GM19468 (cell line): ENCODE measurements at regions not wholly inside any gene's neighbourhood (a gene's known extent, or its start where the extent isn't known, plus 50 kb on each side); places are given as distances from the start of the nearest gene placed in this dataset.

Source experiments
- ATAC-seq: cut with Tn5 transposase; IDR thresholded peaks from one replicate; pipeline ENCODE4 v1.9.1; 2021; ENCODE audit warnings: mild to moderate bottlenecking, moderate library complexity, moderate number of reproducible peaks; ENCODE audit not compliant: unreplicated experiment; ENCODE audit errors: extremely low read depth

- ATAC-seq, result no peak
Observed at GRCh38 chr5:152844713-152845112, 439.6 kb upstream of the NMUR2 start.

- no peak for ATAC-seq
Observed at GRCh38 chr5:152853361-152853760, 448.3 kb upstream of the NMUR2 start.

GRCh38 chr5:152855441-152855840 is 450.4 kb upstream of the NMUR2 start:
- ATAC-seq, result no peak

GRCh38 chr5:152861231-152861630 is 456.2 kb upstream of the NMUR2 start:
- ATAC-seq, result no peak

- ATAC-seq, result no peak
Observed at GRCh38 chr5:152864447-152864846, 459.4 kb upstream of the NMUR2 start.

- no peak for ATAC-seq
Observed at GRCh38 chr5:152864991-152865390, 459.9 kb upstream of the NMUR2 start.

- no peak for ATAC-seq
Observed at GRCh38 chr5:152869971-152870370, 464.9 kb upstream of the NMUR2 start.

- no peak for ATAC-seq
Observed at GRCh38 chr5:152882621-152883020, 477.5 kb upstream of the NMUR2 start.

- ATAC-seq, result no peak
Observed at GRCh38 chr5:152883066-152883775, 478.1 kb upstream of the NMUR2 start.

- no peak for ATAC-seq
Observed at GRCh38 chr5:152884006-152884405, 478.9 kb upstream of the NMUR2 start.

- no peak for ATAC-seq
Observed at GRCh38 chr5:152900332-152900731, 495.3 kb upstream of the NMUR2 start.

- ATAC-seq, result no peak
Observed at GRCh38 chr5:152901754-152902153, 496.7 kb upstream of the NMUR2 start.

GRCh38 chr5:152905286-152905685 is 500.2 kb upstream of the NMUR2 start:
- ATAC-seq, result no peak

- no peak for ATAC-seq
Observed at GRCh38 chr5:152907488-152908245, 502.6 kb upstream of the NMUR2 start.

- no peak for ATAC-seq
Observed at GRCh38 chr5:152912924-152913323, 507.8 kb upstream of the NMUR2 start.

- ATAC-seq, result no peak
Observed at GRCh38 chr5:152932621-152933020, 527.5 kb upstream of the NMUR2 start.

- no peak for ATAC-seq
Observed at GRCh38 chr5:152933056-152933455, 528.0 kb upstream of the NMUR2 start.

GRCh38 chr5:152938630-152939029 is 533.6 kb upstream of the NMUR2 start:
- ATAC-seq, result no peak

- no peak for ATAC-seq
Observed at GRCh38 chr5:152942633-152943336, 537.7 kb upstream of the NMUR2 start.

GRCh38 chr5:152953788-152954483 is 536.5 kb upstream of the GRIA1 start:
- ATAC-seq, result no peak
